GM23248 (cell line): ENCODE measurements at regions not wholly inside any gene's neighbourhood (a gene's known extent, or its start where the extent isn't known, plus 50 kb on each side); places are given as distances from the start of the nearest gene placed in this dataset.

Experiments used
- DNase-seq: peaks from one replicate; pipeline ENCODE4 v3.0.0-alpha.2; 2015
- H2AFZ ChIP-seq: fragments of 200-600 bp; sonication (generic); 2 replicates; pipeline ENCODE4 v1.6.1; 2016; ENCODE audit warnings: antibody characterized with exemption
- H3F3A ChIP-seq: fragments of 200-600 bp; sonication (generic); 2 replicates; pipeline ENCODE4 v1.6.1; 2016; ENCODE audit warnings: mild to moderate bottlenecking, antibody characterized with exemption, mixed run types; ENCODE audit not compliant: insufficient read depth
- H3K27ac ChIP-seq: fragments of 200-600 bp; sonication (generic); 2 replicates; pipeline ENCODE4 v1.5.1; 2016; ENCODE audit warnings: mild to moderate bottlenecking
- H3K27me3 ChIP-seq: fragments of 200-600 bp; sonication (generic); replicated peaks from 2 replicates; pipeline ENCODE4 v1.6.1; 2016; ENCODE audit warnings: mild to moderate bottlenecking; ENCODE audit not compliant: insufficient read depth
- H3K36me3 ChIP-seq: fragments of 200-600 bp; sonication (generic); 2 replicates; pipeline ENCODE4 v1.6.1; 2016; ENCODE audit warnings: low read depth, mild to moderate bottlenecking
- H3K4me1 ChIP-seq: fragments of 200-600 bp; sonication (generic); 2 replicates; pipeline ENCODE4 v1.6.1; 2016; ENCODE audit warnings: mild to moderate bottlenecking; ENCODE audit not compliant: insufficient read depth
- H3K4me2 ChIP-seq: fragments of 200-600 bp; sonication (generic); one replicate; pipeline ENCODE4 v1.6.1; 2016; ENCODE audit warnings: mild to moderate bottlenecking; ENCODE audit not compliant: unreplicated experiment
- H3K4me3 ChIP-seq: fragments of 200-600 bp; sonication (generic); 2 replicates; pipeline ENCODE4 v1.5.1; 2016; ENCODE audit warnings: mild to moderate bottlenecking
- H3K79me2 ChIP-seq: fragments of 200-600 bp; sonication (generic); 2 replicates; pipeline ENCODE4 v1.6.1; 2016; ENCODE audit warnings: mild to moderate bottlenecking; ENCODE audit not compliant: insufficient read depth
- H3K9ac ChIP-seq: fragments of 200-600 bp; sonication (generic); 2 replicates; pipeline ENCODE4 v1.6.1; 2016; ENCODE audit warnings: mild to moderate bottlenecking
- H3K9me2 ChIP-seq: fragments of 200-600 bp; sonication (generic); 2 replicates; pipeline ENCODE4 v1.6.1; 2016; ENCODE audit warnings: mixed run types, mild to moderate bottlenecking, moderate library complexity; ENCODE audit not compliant: insufficient read depth
- H3K9me3 ChIP-seq: fragments of 200-600 bp; sonication (generic); one replicate; pipeline ENCODE4 v1.6.1; 2017; ENCODE audit warnings: low read depth
- H4K20me1 ChIP-seq: fragments of 200-600 bp; sonication (generic); 2 replicates; pipeline ENCODE4 v1.6.0; 2016; ENCODE audit not compliant: insufficient read depth
- EZH2 ChIP-seq: fragments of 200-600 bp; sonication (generic); IDR thresholded peaks from 2 replicates; pipeline ENCODE4 v1.6.1; 2018; ENCODE audit warnings: antibody characterized with exemption, mild to moderate bottlenecking; ENCODE audit not compliant: insufficient read depth, poor library complexity, severe bottlenecking
- EZH2phosphoT487 ChIP-seq: fragments of 200-600 bp; sonication (generic); IDR thresholded peaks from 2 replicates; pipeline ENCODE4 v1.6.1; 2018; ENCODE audit warnings: antibody characterized with exemption, moderate library complexity, mild to moderate bottlenecking, low read depth; ENCODE audit not compliant: insufficient read depth
- WGBS, 2 experiments: methylation state at CpG; one replicate each; pipeline ENCODE4 v1.1.6; 2015 to 2017; ENCODE audit warnings: low lambda C conversion rate in 2 of 2, low coverage in 1 of 2; ENCODE audit errors: missing lambda C conversion rate in 2 of 2; 5-methylcytosine and 5-hydroxymethylcytosine counted together
- in situ Hi-C: fragments of 300-500 bp; cut with MboI; formaldehyde crosslinking; loops from 2 replicates; pipeline ENCODE4 v1.15.0; 2020

GRCh38 chr12:108457006-108457733 lies 57.9 kb upstream of the FICD start:
- H3K36me3 ChIP-seq: no peaks in the 10 kb centered on the region
- peak; percentile 81 for DNase-seq
- no peak overlapping the region for H3K4me2 ChIP-seq
- no peaks in the 10 kb centered on the region for H4K20me1 ChIP-seq
- no peaks in the 10 kb centered on the region for H3K9me2 ChIP-seq
- H3K27ac ChIP-seq: no peak overlapping the region
- no peaks in the 10 kb centered on the region for H3F3A ChIP-seq
- TF ChIP-seq EZH2: no peak
- TF ChIP-seq EZH2phosphoT487: no peak
- no peaks in the 10 kb centered on the region for H3K9me3 ChIP-seq
- no peaks in the 10 kb centered on the region for H3K4me1 ChIP-seq
- no peak overlapping the region for H2AFZ ChIP-seq
- H3K4me3 ChIP-seq: no peak overlapping the region
- 27 to 31% methylated on average over 4 of the region's 4 CpGs for WGBS, 2 experiments
- H3K9ac ChIP-seq: no peak overlapping the region
- in situ Hi-C loops: no loop called here
- peaks cover 18% of the 10 kb centered on the region for H3K27me3 ChIP-seq
- H3K79me2 ChIP-seq: no peaks in the 10 kb centered on the region

GRCh38 chr12:108455706-108456105 lies 59.4 kb upstream of the FICD start:
- no peak for DNase-seq
- H3K79me2 ChIP-seq: no peaks in the 10 kb centered on the region
- in situ Hi-C loops: no loop called here
- H3K9me3 ChIP-seq: no peaks in the 10 kb centered on the region
- no peaks in the 10 kb centered on the region for H3K4me1 ChIP-seq
- no peaks in the 10 kb centered on the region for H3K36me3 ChIP-seq
- no peak overlapping the region for H3K9ac ChIP-seq
- WGBS, 2 experiments: 57 to 68% methylated on average over 4 of the region's 4 CpGs
- H3K4me2 ChIP-seq: no peak overlapping the region
- H3K4me3 ChIP-seq: no peak overlapping the region
- no peak for TF ChIP-seq EZH2phosphoT487
- TF ChIP-seq EZH2: no peak
- H3F3A ChIP-seq: no peaks in the 10 kb centered on the region
- no peaks in the 10 kb centered on the region for H3K9me2 ChIP-seq
- no peak overlapping the region for H3K27ac ChIP-seq
- H3K27me3 ChIP-seq: peaks cover 18% of the 10 kb centered on the region
- H4K20me1 ChIP-seq: no peaks in the 10 kb centered on the region
- no peak overlapping the region for H2AFZ ChIP-seq

- whole genome bisulfite sequencing, 2 experiments: 21% methylated on average over 5 of the region's 5 CpGs
- no peak overlapping the region for H3K4me2 ChIP-seq
- H3K9ac ChIP-seq: no peak overlapping the region
- no peak for DNase-seq
- TF ChIP-seq EZH2 (no peak), EZH2phosphoT487 (no peak)
- in situ Hi-C loops: no loop called here
- no peaks in the 10 kb centered on the region for H3F3A ChIP-seq
- no peak overlapping the region for H2AFZ ChIP-seq
- no peak overlapping the region for H3K4me3 ChIP-seq
- no peaks in the 10 kb centered on the region for H4K20me1 ChIP-seq
- H3K9me3 ChIP-seq: no peaks in the 10 kb centered on the region
- H3K4me1 ChIP-seq: no peaks in the 10 kb centered on the region
- no peak overlapping the region for H3K27ac ChIP-seq
- H3K79me2 ChIP-seq: no peaks in the 10 kb centered on the region
- H3K36me3 ChIP-seq: no peaks in the 10 kb centered on the region
- peaks cover 18% of the 10 kb centered on the region for H3K27me3 ChIP-seq
- no peaks in the 10 kb centered on the region for H3K9me2 ChIP-seq
Measured at GRCh38 chr12:108454539-108455139, 60.4 kb upstream of the FICD start.

GRCh38 chr12:108449478-108449877 lies 65.6 kb upstream of the FICD start:
- Histone ChIP-seq H3K9me3 (no peaks in the 10 kb centered on the region), H3K36me3 (no peaks in the 10 kb centered on the region), H3K4me2 (no peak overlapping the region), H3K9me2 (no peaks in the 10 kb centered on the region), H3K27ac (no peak overlapping the region), H3F3A (peaks cover 9% of the 10 kb centered on the region), H2AFZ (no peak overlapping the region), H3K4me1 (peaks cover 16% of the 10 kb centered on the region), H4K20me1 (no peaks in the 10 kb centered on the region), H3K4me3 (no peak overlapping the region), H3K27me3 (peaks cover 18% of the 10 kb centered on the region), H3K9ac (no peak overlapping the region), H3K79me2 (no peaks in the 10 kb centered on the region)
- no peak for TF ChIP-seq EZH2
- TF ChIP-seq EZH2phosphoT487: no peak
- no peak for DNase-seq
- WGBS, 2 experiments: 79 to 86% methylated on average over 2 of the region's 2 CpGs
- in situ Hi-C loops: no loop called here
